HPDE6-E6E7 (cell line): ENCODE measurements at regions not wholly inside any gene's neighbourhood (a gene's known extent, or its start where the extent isn't known, plus 50 kb on each side); places are given as distances from the start of the nearest gene placed in this dataset.
"Not testable (repeated sequence)": the region's sequence is repeated elsewhere in the genome, so short reads cannot be mapped to it uniquely, and the experiment has no call there.

Experiments
- DNase-seq: peaks from one replicate; pipeline ENCODE4 v3.0.0; 2011; ENCODE audit warnings: missing footprints; ENCODE audit errors: extremely low spot score

DNA sequence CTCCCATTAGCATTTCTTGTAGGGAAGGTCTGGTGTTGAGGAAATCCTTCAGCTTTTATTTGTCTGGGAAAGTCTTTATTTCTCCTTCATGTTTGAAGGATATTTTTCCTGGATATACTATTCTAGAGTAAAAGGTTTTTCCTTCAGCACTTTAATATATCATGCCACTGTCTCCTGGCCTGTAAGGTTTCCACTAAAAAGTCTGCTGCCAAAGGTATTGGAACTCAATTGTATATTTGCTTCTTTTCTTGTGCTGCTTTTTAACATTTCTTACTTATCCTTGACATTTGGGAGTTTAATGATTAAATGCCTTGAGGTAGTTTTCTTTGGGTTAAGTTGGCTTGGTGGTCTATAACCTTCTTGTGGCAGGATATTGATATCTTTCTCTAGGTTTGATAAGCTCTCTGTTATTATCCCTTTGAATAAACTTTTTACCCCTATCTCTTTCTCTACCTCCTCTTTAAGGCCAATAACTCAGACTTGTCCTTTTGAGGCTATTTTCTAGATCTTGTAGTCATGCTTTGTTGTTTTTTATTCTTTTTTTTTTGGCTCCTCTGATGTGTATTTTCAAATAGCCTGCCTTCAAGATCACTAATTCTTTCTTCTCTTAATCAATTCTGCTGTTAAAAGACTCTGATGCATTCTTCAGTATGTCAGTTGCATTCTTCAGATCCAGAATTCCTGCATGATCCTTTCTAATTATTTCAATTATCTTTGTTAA lies 225.0 kb upstream of the ZNF217 start:
- no peak for DNase-seq

DNA sequence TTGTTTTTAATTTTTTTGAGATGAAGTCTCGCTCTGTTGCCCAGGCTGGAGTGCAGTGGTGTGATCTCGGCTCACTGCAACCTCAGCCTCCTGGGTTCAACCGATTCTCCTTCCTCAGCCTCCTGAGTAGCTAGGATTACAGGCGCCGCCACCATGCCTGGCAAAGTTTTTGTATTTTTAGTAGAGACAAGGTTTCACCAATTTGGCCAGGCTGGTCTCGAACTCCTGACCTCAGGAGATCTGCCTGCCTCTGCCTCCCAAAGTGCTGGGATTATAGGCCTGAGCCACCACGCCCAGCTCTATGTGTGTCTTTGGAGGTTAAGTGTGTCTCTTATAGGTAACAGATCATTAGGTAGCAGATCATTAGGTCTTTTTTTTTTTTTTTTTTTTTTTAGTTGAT lies 223.9 kb upstream of the ZNF217 start:
- not testable (repeated sequence) for DNase-seq

DNA sequence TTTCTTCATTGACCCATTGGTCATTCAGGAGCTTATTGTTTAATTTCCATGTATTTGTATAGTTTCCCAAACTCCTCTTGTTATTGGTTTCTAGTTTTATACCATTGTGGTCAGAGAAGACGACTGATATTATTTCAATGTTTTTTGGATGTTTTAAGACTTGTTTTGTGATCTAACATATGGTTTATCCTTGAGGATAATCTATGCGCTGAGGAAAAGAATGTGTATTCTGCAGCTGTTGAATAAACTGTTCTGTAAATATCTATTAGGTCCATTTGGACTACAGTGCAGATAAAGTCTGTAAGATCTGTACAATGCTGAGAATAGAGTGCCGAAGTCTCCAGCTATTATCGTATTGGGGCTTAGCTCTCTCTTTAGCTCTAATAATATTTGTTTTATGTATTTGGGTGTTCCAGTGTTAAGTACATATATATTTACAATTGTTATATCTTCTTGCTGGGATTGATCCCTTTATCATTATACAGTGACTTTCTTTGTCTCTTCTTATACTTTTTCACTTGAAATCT lies 223.3 kb upstream of the ZNF217 start:
- no peak for DNase-seq

DNA sequence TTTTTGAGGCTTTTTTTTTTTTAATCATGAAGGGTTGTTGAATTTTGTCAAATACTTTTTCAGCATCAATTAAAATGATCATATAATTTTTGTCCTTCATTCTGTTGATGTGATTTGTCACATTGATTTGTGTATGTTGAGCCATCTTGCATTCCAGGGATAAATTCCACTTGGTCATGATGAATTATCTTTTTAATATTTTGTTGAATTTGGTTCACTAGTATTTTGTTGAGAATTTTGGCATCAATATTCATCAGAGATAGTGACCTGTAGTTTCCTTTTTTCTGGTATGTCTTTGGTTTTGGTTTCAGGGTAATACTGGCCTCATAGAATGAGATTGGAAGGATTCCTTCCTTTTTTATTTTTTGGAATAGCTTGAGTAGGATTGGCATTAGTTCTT lies 221.9 kb upstream of the ZNF217 start:
- no peak for DNase-seq

DNA sequence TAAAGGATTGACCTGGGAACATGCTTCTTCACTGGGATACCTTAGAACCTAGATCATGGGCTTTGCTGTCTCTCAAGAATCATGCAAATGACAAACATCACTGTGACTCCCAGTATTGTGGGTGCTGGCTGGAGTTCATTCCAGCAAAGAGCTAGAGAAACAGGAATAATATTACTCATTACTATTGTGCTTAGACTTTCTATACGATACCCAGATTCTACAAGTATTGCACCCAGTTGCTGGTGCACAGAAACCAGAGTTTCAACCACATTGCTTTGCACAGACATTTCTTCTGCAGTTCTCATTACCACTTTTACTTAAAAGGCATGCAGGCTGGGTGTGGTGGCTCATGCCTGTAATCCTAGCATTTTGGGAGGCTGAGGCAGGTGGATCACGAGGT lies 220.4 kb upstream of the ZNF217 start:
- no peak for DNase-seq

DNA sequence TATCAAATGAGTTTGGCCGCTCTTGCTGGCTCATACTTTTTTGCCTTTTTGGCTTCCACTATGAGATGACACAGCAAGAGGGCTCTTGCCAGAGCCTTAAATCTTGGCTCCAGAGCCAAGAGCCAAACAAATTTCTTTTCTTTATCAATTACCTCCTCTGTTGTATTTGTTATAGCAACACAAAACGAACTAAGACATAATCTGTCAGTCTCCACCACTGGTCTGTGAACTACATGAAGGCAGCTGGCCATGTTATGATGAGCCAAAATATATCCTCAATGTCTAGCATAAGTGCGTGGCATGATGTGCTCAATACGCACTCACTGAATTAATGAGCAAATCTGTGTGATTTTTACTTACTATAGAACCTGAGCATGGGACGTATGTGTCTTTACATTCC lies 220.0 kb upstream of the ZNF217 start:
- no peak for DNase-seq

DNA sequence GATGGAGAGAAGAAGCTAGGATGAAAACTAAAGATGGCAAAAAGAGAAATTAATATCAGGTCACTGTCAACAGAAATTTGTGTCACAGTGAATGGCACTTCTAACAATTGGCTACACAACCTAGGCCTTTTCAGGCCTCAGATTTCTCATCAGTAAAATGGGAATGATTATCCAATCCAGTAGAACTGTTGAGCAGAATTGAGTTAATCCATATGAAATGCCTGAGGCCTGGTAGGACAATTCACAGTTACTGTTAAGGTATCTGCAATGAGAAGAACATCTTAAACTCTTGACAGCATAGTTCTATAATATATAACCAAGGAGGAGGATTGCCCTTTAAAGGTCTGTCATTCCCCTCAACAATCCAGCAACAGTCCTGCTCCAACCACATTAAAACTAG lies 217.9 kb upstream of the ZNF217 start:
- DNase-seq = no peak

DNA sequence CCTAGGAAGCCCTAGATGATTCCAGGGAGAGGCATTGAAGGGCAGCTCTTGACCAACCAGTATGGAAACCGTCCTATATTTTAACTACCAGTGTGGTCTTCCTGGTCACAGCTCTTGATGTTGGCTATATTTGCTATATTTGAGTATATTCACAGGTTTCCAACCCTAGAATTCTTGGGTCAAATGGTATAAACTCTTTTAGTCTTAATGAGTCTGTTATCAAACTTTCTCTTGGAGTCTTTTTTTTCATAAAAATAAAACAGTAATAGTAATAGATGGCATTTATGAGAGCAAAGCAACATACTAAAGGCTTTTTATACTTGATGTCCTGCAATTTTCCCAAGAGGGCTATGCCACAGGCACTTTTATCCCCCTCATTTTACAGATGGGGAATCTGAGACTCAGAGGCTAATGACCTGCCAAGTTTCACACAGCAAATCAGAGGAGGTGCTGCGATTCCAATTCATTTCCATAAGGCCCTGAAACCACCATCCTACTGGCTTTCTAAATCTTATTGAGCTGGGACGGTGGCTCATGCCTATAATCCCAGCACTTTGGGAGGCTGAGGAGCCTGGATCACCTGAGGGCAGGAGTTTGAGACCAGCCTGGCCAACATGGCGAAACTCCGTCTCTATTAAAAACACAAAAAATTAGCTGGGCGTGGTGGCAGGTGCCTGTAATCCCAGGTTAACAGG lies 217.2 kb upstream of the ZNF217 start:
- no peak for DNase-seq

DNA sequence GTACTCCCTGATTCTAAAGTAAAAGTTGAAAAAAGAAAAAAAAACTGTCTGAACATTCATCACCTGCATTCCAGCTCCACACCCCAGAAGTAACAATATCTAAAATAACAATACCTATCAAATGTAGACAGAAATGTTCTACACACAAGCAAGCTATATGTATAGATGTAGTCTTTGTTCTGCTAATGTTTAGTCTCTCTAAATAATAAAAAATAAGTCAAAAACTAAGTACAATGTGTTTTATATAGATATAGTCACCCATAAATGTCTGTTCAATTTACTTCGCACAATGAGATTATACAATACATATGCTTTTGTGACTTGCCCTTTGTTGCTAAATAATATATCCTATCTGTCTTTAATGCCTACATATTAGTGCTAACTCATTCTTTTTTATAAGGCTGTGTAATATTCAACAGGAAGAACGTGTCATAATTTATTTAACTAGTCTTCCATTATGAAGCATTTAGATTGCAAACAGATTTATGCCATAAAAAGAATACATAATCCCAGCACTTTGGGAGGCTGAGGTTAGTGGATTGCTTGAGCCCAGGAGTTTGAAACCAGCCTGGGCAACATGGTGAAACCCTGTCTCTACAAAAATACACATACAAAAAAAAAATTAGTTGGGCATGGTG lies 216.2 kb upstream of the ZNF217 start:
- DNase-seq = no peak

DNA sequence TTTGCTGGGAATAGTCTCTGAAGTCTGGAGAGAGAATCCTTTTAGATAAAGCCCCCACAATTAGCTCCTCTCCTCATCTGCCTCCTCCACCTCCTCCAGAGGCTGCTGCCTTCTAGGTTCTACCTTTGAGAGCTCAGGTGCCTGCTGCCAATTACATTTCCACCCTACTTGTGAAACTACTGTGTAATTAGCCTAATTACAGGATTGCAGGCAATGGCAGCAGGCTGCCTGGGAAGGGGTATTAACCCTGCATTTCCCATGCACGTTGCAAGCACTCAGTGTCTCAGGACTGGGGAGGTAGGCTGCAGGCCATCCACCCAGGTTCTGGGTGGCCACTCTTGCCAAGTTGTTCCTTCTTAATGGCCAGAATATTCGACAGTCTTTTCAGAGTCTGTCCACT lies 215.6 kb upstream of the ZNF217 start:
- DNase-seq = no peak

DNA sequence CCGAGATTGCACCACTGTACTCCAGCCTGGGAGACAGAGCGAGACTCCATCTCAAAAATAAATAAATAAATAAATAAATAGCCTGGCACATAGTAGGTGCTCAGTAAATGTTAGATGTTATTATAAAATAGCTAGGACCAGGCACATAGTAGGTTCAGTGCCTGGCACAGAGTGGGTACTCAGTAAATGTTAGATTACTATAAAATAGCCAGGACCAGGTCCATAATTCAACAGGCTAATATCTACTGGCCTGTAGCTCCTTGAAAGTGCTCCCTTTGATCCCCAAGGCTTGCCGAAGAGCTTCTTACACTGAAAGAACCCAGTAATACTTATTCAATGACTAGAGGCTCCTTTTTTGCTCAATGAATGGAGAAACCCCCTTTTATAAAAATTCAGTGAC lies 215.1 kb upstream of the ZNF217 start:
- DNase-seq = no peak

DNA sequence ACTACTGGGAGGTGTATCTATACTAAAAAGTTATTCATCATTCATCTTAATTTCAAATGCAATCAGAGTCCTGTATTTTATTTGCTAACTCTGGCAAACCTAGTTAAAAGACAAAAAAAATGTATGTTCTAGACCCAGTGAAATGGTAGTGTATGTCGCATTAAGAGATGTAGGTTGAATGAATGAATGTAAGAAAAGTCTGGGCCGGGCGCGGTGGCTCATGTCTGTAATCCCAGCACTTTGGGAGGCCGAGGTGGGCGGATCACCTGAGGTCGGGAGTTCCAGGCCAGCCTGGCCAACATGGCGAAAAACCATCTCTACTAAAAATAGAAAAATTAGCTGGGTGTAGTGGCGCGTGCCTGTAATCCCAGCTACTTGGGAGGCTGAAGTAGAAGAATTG lies 214.7 kb upstream of the ZNF217 start:
- not testable (repeated sequence) for DNase-seq

DNA sequence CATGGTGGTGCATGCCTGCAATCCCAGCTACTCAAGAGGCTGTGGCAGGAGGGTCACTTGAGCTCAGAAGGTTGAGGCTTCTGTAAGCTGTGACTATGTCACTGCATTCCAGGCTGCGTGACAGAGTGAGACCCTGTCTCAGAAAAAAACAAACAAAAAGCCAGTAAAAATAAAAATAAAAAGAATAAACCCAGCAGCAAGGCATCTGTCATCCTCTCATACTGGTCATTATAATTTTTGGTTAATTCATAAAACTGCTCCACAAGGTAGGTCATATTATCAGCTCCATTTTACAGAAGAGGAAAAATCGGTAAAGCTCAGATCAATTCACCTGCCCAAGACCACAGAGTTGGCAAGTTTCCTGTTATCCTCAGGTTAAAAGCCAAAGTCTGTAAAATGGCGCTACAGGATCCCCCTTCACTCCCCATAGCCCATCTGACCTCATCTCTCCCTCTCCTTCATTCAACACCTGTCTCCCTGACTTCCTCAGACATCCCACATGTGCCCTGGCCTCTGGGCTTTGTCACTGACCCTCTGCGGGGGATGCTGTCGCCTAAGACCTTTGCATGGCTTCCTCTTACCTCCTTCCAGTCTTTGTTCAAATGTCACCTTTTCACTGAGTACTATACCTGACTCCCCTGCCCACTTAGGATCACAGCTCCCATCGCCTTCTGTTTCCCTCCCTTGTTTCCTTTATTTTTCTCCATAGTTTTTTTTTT lies 213.2 kb upstream of the ZNF217 start:
- DNase-seq = no peak

DNA sequence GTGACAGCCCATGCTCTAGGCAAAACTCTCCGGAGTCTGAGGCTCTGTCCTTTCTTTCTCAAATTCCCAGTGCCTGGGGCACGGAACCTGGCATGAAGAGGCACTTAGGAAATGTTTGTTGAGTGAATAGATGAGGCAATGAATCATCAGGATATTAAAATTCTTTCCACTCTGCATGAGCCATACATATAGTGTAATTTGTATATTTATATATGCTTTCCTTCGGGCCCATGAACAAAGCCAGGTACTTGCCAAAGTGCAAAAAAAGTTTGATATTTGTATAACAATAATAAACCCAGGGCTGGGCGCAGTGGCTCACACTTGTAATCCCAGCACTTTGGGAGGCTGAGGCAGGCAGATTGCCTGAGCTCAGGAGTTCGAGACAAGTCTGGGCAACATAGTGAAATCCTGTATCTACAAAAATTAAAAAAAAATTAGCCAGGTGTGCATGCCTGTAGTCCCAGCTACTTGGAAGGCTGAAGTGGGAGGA lies 212.3 kb upstream of the ZNF217 start:
- peak; percentile 88 for DNase-seq

DNA sequence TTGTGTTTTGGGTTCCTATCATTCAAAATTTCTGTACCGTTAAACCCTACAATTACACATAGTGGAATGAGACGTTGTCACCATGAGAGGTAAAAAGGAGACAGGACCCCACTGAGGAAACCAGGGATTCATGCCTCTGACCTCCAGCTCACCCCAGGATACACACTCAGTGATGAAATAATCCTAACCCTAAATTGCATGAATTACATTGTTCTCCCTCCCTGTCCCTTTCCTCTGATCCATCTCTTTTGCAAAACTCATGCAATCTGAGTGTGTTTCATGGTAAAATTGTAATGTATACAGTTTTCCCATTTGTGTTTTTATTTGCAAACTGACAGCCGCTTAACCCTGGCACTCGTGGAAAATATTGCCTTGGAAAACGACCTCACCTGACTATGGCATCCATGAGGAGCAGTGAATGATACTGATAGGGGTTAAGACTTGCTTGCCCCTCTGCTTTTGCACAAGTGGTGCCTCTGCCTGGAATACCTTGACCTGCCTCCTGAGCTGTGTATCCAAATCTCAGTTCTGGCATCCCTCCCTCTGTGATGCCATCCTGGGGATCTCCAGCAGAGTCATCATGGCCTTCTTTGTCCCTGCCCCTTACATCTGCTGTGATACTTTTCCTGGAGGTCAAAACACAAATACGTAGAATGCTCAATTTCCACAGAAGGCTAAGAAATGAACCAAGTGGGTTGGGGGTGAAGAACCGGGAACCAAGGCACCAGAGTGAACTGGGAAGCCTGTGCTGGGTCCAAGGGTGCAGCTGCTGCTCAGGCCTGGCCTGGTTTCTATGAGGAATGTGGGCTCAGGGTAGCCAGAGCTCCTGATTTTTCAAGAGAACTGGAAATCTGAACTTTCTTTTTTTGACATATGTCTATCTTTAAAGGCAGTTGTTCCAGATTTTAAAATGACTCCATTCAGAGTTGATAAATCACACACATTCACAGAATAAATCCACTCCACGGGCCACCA lies 211.6 kb upstream of the ZNF217 start:
- no peak for DNase-seq

DNA sequence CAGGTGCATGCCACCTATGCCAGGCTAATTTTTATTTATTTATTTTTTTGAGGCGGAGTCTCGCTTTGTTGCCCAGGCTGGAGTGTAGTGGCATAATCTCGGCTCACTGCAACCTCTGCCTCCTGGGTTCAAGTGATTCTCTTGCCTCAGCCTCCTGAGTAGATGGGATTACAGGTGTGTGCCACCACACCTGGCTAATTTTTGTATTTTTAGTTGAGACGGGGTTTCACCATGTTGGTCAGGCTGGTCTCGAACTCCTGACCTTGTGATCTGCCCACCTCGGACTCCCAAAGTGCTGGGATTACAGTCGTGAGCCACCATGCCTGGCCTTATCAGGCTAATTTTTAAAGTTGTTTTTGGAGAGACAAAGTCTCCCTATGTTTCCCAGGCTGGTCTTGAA lies 210.7 kb upstream of the ZNF217 start:
- not testable (repeated sequence) for DNase-seq

DNA sequence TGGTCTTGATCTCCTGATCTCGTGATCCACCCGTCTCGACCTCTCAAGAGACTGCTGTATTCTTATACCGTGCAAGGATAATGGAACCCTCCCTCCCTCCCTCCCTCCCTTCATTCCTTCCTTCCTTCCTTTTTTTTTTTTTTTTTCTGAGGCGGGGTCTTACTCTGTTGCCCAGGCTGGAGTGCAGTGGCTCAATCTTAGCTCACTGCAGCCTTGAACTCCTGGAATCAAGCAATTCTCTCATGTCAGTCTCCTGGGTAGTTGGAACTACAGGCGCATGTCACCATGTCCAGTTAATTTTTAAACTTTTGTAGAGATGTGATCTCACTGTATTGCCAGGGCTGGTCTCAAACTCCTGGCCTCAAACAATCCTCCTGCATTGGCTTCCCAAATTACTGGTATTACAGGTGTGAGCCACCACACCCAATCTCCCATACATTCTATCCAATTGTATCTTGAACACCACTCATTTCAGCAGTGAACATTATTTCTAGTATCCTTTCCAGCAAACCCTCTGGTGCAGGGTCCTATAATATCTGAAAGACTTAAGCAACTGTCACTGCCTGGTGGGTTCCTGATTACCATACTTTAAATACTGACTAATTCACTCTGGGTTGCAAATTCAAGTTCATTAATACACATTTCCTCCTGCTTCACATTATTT lies 210.0 kb upstream of the ZNF217 start:
- no peak for DNase-seq

DNA sequence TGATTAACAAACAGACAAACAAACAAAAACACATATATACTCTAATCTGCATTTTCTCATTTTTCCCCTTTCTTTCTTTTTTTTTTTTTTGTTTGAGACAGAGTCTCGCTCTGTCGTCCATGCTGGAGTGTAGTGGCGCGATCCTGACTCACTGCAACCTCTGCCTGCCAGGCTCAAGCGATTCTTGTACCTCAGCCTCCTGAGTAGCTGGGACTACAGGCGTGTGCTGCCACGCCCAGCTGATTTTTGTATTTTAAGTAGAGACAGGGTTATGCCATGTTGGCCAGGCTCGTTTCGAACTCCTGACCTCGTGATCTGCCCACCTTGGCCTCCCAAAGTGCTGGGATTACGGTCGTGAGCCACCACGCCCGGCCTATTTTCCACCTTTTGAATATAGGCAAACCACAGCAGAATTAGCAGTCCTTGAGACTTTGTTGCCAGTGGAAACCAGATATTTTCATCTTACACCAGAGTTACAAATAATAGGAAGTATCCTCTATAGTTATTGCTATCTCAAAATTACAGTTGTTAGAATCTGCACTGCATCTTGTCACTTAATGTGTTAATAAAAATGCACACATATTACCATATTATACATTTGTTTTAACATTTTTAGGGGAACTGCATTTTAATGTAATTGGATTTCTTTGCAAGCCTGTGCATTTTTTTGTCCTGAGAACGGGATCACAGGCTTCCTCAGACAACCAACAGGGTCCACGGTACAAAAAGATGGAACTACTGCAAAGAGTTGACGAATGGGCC lies 208.2 kb upstream of the ZNF217 start:
- DNase-seq = no peak

DNA sequence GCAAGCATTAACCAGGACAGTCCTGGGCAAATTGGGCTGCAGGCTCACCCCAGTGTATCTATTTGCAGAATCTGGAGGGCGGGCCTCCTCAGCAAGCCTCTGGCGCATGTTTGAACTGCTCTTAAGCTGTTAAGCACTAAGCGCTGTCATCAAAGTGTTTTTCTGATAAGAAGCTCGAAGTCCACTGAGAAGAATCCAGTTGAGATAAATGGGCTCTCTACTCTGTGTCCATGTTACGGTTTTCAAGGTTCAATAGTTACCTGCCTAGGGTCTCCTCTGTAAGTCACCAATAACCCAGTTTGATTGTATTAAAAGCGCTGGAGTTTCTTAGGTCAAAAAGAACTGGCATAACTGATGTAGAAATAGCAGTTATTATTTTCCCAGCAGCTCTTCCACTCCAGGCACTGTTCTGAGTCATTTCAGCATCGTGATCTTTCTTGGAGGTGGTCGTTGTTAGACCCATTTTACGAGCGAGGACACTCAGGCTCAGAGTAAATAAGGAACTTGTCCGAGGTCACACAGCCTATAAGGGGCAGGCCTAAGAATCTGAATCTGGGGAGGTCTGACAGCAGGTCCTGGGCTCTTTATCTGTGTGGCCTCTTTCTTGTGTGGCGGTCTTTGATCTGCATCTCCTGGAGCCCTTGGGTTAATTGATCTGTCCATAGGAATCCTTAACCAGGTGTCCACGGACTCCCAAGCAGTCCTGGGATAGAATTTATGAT lies 207.4 kb upstream of the ZNF217 start:
- DNase-seq = no peak
